ENCODE measurements at regions not wholly inside any gene's neighbourhood (a gene's known extent, or its start where the extent isn't known, plus 50 kb on each side); places are given as distances from the start of the nearest gene placed in this dataset.

DNA sequence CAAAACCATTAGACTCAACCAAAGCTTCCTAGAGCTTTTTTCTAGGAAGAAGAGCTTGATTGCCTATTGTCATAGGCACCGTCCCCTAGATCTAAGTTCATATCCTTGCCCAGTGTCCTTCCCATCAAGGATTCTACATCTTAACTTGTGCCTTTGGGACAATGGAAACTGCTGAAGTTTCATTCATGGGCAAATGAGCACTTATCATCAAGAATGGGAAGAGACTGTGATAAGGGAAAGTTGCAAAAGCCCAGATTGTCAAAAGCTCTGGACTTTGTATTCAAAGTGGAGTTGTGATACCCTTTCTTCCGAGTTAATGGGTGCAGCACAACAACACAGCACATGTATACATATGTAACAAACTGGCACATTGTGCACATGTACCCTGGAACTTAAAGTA, 503.0 kb upstream of the KLHL29 start:
- Histone ChIP-seq H4K20me1 (ENCODE audit: low read depth, low read length) (no peaks in the 10 kb centered on the region), H3K79me2 (ENCODE audit: insufficient read depth, low read length) (no peaks in the 10 kb centered on the region), H3K4me3 (ENCODE audit: insufficient read depth, low read length, poor library complexity, severe bottlenecking) (no peak overlapping the region), H3K27ac (ENCODE audit: low read depth, low read length) (no peak overlapping the region), H3K4me2 (ENCODE audit: low read depth, low read length, poor library complexity, severe bottlenecking) (no peak overlapping the region), H2AFZ (ENCODE audit: low read depth, low read length, severe bottlenecking) (no peak overlapping the region), H3F3A (ENCODE audit: insufficient read depth) (no peaks in the 10 kb centered on the region), H3K9me3 (ENCODE audit: insufficient read depth, low read length) (no peaks in the 10 kb centered on the region), H3K36me3 (ENCODE audit: low read length) (no peaks in the 10 kb centered on the region), H3K27me3 (ENCODE audit: low read length) (no peaks in the 10 kb centered on the region), H3K9me2 (replicated peaks; ENCODE audit: insufficient read depth, low read length) (no peaks in the 10 kb centered on the region), H3K9ac (ENCODE audit: low read length) (no peak overlapping the region)
- no peak for TF ChIP-seq EZH2phosphoT487 (conservative IDR thresholded peaks at IDR 0.05; ENCODE audit: low read length)
- TF ChIP-seq, protein P1, sequence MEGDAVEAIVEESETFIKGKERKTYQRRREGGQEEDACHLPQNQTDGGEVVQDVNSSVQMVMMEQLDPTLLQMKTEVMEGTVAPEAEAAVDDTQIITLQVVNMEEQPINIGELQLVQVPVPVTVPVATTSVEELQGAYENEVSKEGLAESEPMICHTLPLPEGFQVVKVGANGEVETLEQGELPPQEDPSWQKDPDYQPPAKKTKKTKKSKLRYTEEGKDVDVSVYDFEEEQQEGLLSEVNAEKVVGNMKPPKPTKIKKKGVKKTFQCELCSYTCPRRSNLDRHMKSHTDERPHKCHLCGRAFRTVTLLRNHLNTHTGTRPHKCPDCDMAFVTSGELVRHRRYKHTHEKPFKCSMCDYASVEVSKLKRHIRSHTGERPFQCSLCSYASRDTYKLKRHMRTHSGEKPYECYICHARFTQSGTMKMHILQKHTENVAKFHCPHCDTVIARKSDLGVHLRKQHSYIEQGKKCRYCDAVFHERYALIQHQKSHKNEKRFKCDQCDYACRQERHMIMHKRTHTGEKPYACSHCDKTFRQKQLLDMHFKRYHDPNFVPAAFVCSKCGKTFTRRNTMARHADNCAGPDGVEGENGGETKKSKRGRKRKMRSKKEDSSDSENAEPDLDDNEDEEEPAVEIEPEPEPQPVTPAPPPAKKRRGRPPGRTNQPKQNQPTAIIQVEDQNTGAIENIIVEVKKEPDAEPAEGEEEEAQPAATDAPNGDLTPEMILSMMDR (IDR thresholded peaks at IDR 0.05; ENCODE audit: insufficient read depth, low read length, poor library complexity, severe bottlenecking), result no peak

DNA sequence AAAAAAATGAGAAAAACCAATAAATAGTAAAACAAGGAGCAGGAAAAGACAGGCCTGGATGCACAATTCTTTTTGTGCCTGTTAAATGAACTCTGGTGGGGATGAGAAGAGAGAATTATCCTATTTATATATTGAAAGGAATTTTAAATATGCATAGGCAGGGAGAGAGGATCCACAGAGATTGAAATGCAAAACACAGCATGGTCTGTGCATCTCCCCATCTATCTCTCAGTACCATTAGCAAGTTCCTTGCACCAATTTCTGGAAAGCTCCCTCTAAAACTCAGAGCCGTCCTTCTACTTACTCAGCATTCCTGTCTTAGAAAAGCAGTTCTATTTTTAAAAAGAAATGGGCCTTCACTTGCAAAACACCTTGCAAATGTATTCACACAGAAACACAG, 502.3 kb upstream of the KLHL29 start:
- Histone ChIP-seq H3K9ac (ENCODE audit: low read length) (no peak overlapping the region), H3K27me3 (ENCODE audit: low read length) (no peaks in the 10 kb centered on the region), H3K9me3 (ENCODE audit: insufficient read depth, low read length) (no peaks in the 10 kb centered on the region), H3K9me2 (replicated peaks; ENCODE audit: insufficient read depth, low read length) (no peaks in the 10 kb centered on the region), H3K79me2 (ENCODE audit: insufficient read depth, low read length) (no peaks in the 10 kb centered on the region), H3F3A (ENCODE audit: insufficient read depth) (no peaks in the 10 kb centered on the region), H3K27ac (ENCODE audit: low read depth, low read length) (no peak overlapping the region), H3K36me3 (ENCODE audit: low read length) (no peaks in the 10 kb centered on the region), H2AFZ (ENCODE audit: low read depth, low read length, severe bottlenecking) (no peak overlapping the region), H3K4me3 (ENCODE audit: insufficient read depth, low read length, poor library complexity, severe bottlenecking) (no peak overlapping the region), H3K4me2 (ENCODE audit: low read depth, low read length, poor library complexity, severe bottlenecking) (no peak overlapping the region), H4K20me1 (ENCODE audit: low read depth, low read length) (no peaks in the 10 kb centered on the region)
- no peak for TF ChIP-seq EZH2phosphoT487 (conservative IDR thresholded peaks at IDR 0.05; ENCODE audit: low read length)
- TF ChIP-seq, protein P1 (IDR thresholded peaks at IDR 0.05; ENCODE audit: insufficient read depth, low read length, poor library complexity, severe bottlenecking), result no peak

DNA sequence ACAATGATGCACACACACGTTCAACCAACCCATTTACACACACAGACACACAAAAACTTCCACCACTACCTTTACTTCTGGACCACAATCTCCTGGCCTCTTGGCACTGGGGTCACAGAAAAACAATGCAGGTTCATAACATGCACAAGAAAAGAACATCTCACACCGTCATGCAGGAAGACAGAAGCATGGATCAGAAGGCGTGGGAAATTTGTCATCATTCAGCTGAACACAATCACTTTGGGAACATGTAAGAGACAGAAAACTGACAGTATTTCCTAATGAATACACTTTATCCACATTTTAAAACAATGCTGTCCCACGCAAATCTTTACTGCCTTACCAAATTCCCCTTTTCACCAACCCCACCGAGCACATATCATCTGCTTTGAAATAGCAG, 501.9 kb upstream of the KLHL29 start:
- H3K36me3 ChIP-seq (ENCODE audit: low read length), result no peaks in the 10 kb centered on the region
- H3K79me2 ChIP-seq (ENCODE audit: insufficient read depth, low read length), result no peaks in the 10 kb centered on the region
- H3K4me3 ChIP-seq (ENCODE audit: insufficient read depth, low read length, poor library complexity, severe bottlenecking), result no peak overlapping the region
- no peak overlapping the region for H3K4me2 ChIP-seq (ENCODE audit: low read depth, low read length, poor library complexity, severe bottlenecking)
- TF ChIP-seq EZH2phosphoT487 (conservative IDR thresholded peaks at IDR 0.05; ENCODE audit: low read length), result no peak
- TF ChIP-seq, protein P1 (IDR thresholded peaks at IDR 0.05; ENCODE audit: insufficient read depth, low read length, poor library complexity, severe bottlenecking), result no peak
- H3K9ac ChIP-seq (ENCODE audit: low read length), result no peak overlapping the region
- H3K9me3 ChIP-seq (ENCODE audit: insufficient read depth, low read length), result no peaks in the 10 kb centered on the region
- H3K27ac ChIP-seq (ENCODE audit: low read depth, low read length), result no peak overlapping the region
- H4K20me1 ChIP-seq (ENCODE audit: low read depth, low read length), result no peaks in the 10 kb centered on the region
- H3F3A ChIP-seq (ENCODE audit: insufficient read depth), result no peaks in the 10 kb centered on the region
- H3K9me2 ChIP-seq (replicated peaks; ENCODE audit: insufficient read depth, low read length), result no peaks in the 10 kb centered on the region
- no peak overlapping the region for H2AFZ ChIP-seq (ENCODE audit: low read depth, low read length, severe bottlenecking)
- no peaks in the 10 kb centered on the region for H3K27me3 ChIP-seq (ENCODE audit: low read length)
